Heart left ventricle (tissue), 13 donors: ENCODE measurements at regions not wholly inside any gene's neighbourhood (a gene's known extent, or its start where the extent isn't known, plus 50 kb on each side); places are given as distances from the start of the nearest gene placed in this dataset.

Experiments used
- CTCF ChIP-seq, 12 donors: fragments of 200-600 bp; sonication (generic) in 4 of 12; IDR thresholded peaks; one replicate each; pipeline versions ENCODE4 v1.5.0 to v1.8.0; 2018 to 2022; ENCODE audit warnings: antibody characterized with exemption in 12 of 12, mild to moderate bottlenecking in 5 of 12
- POLR2A ChIP-seq, 2 donors: fragments of 450-650 bp; IDR thresholded peaks; one replicate each; pipeline ENCODE4 v1.6.1; 2017; ENCODE audit warnings: antibody characterized with exemption in 2 of 2, mild to moderate bottlenecking in 2 of 2, moderate library complexity in 2 of 2
- donor health status: ischemic (EF 13 %, LVEDD 7.1; RV severe dilation, severe dysfunction).
- donor health status: DM: no; HTN: yes; CAD: no.
- donor health status: DM: no; HTN: no; CAD: no.
- donor health status: ischemic (EF 25% LVEDD 6.9; RV normal size, moderate dysfunction).
- donor health status: ischemic (EF 25% LVEDD 5.7; RV mildly dilated, moderate dysfunction).
- donor health status: ischemic (EF 35%, LVEDD 5.7; RV mildly dilated, moderate dysfunction).
- donor health status: nonischemic (EF 11% LVEDD 7.7; RV severe dilation, severe dysfunction).
- donor health status: DM: yes; HTN: yes; CAD: no.
- donor health status: PGD.
- donor health status: ischemic (EF 29% LVEDD 5.4; RV normal size, mild dysfunction).
- donor health status: nonischemic (EF 23%, LVEDD 6.1; RV moderate dilation, normal function).

- TF ChIP-seq CTCF (IDR thresholded peaks at IDR 0.05) (no peak), POLR2A (IDR thresholded peaks at IDR 0.05) (no peak)
Measured at GRCh38 chrX:65608026-65608425, 59.4 kb upstream of the MSN start.
